OCI-LY3 (cell line): ENCODE measurements at regions not wholly inside any gene's neighbourhood (a gene's known extent, or its start where the extent isn't known, plus 50 kb on each side); places are given as distances from the start of the nearest gene placed in this dataset.

ENCODE experiments used
- H2AFZ ChIP-seq: fragments of 200-600, 300-600 bp; shearing (Covaris generic); 2 replicates; pipeline ENCODE4 v1.6.0; 2014; ENCODE audit warnings: antibody characterized with exemption, low read depth, low read length
- H3K27ac ChIP-seq: fragments of 200-600, 300-600 bp; sonication (generic); 2 replicates; pipeline ENCODE4 v1.5.1; 2014; ENCODE audit warnings: mild to moderate bottlenecking, low read length, moderate library complexity, mixed read lengths
- H3K27me3 ChIP-seq: fragments of 200-600, 300-600 bp; sonication (generic); 2 replicates; pipeline ENCODE4 v1.6.1; 2014; ENCODE audit warnings: low read depth, low read length, mixed read lengths
- H3K36me3 ChIP-seq: fragments of 200-600, 300-600 bp; sonication (generic); replicated peaks from 2 replicates; pipeline ENCODE3; 2014; ENCODE audit warnings: low read depth, low read length, mixed read lengths
- H3K4me1 ChIP-seq: fragments of 300-600, 200-600 bp; sonication (generic); 2 replicates; pipeline ENCODE4 v1.6.1; 2014; ENCODE audit warnings: low read length, mixed read lengths
- H3K4me2 ChIP-seq: fragments of 200-600, 300-600 bp; sonication (generic); 2 replicates; pipeline ENCODE4 v1.6.1; 2014; ENCODE audit warnings: low read length, mixed read lengths
- H3K4me3 ChIP-seq: fragments of 300-600, 200-600 bp; sonication (generic); 2 replicates; pipeline ENCODE4 v1.5.1; 2014; ENCODE audit warnings: antibody characterized with exemption, mild to moderate bottlenecking, low read length, moderate library complexity
- H3K79me2 ChIP-seq: fragments of 300-600, 200-600 bp; shearing (Covaris generic); 2 replicates; pipeline ENCODE4 v1.6.1; 2014; ENCODE audit warnings: mild to moderate bottlenecking, low read length, mixed read lengths
- H3K9ac ChIP-seq: fragments of 300-600, 200-600 bp; shearing (Covaris generic); 2 replicates; pipeline ENCODE4 v1.6.0; 2014; ENCODE audit warnings: mild to moderate bottlenecking, low read length, moderate library complexity
- H3K9me3 ChIP-seq: fragments of 200-600, 300-600 bp; shearing (Covaris generic); 2 replicates; pipeline ENCODE4 v1.6.1; 2014; ENCODE audit warnings: low read length, mixed read lengths; ENCODE audit not compliant: insufficient read depth
- H4K20me1 ChIP-seq: fragments of 200-600, 300-600 bp; sonication (generic); 2 replicates; pipeline ENCODE4 v1.6.1; 2016; ENCODE audit warnings: low read length, mixed read lengths; ENCODE audit not compliant: insufficient read depth
- EZH2phosphoT487 ChIP-seq: fragments of 200-600 bp; shearing (Covaris generic); IDR thresholded peaks from 2 replicates; pipeline ENCODE4 v1.6.1; 2018; ENCODE audit warnings: antibody characterized with exemption, mixed run types, low read depth
- TF ChIP-seq, protein P1 (sequence below): fragments of 200-600, 300-600 bp; sonication (generic); IDR thresholded peaks from 2 replicates; pipeline ENCODE4 v1.5.1; 2014; ENCODE audit warnings: antibody characterized with exemption, low read length, low read depth

DNA sequence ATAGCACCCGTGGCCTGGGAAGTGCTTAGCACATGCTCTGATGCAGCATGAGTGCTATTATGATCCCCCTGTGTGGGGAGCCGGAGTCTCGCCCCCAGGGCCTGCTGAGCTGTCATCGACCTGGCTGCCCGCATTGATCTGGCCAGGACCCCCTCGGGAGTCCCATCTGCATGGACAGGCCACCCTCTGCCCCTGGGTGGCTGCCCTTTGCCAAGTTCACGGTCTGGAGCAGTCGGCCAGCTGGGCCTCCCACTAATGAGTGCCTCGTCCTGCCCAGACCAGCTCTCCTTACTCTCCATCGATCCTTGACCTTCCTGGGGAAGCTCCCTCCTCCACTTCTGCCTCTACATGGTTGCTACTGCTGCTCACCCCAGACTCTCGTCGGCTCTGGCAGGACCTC is 121.8 kb upstream of the RUNX3 start:
- H3K36me3 ChIP-seq, result no peaks in the 10 kb centered on the region
- TF ChIP-seq EZH2phosphoT487, result no peak
- TF ChIP-seq, protein P1, sequence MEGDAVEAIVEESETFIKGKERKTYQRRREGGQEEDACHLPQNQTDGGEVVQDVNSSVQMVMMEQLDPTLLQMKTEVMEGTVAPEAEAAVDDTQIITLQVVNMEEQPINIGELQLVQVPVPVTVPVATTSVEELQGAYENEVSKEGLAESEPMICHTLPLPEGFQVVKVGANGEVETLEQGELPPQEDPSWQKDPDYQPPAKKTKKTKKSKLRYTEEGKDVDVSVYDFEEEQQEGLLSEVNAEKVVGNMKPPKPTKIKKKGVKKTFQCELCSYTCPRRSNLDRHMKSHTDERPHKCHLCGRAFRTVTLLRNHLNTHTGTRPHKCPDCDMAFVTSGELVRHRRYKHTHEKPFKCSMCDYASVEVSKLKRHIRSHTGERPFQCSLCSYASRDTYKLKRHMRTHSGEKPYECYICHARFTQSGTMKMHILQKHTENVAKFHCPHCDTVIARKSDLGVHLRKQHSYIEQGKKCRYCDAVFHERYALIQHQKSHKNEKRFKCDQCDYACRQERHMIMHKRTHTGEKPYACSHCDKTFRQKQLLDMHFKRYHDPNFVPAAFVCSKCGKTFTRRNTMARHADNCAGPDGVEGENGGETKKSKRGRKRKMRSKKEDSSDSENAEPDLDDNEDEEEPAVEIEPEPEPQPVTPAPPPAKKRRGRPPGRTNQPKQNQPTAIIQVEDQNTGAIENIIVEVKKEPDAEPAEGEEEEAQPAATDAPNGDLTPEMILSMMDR, result no peak
- H3K4me2 ChIP-seq, result no peak overlapping the region
- H3K9ac ChIP-seq, result no peak overlapping the region
- H3K79me2 ChIP-seq, result no peaks in the 10 kb centered on the region
- no peak overlapping the region for H3K27ac ChIP-seq
- H3K4me3 ChIP-seq, result no peak overlapping the region
- no peaks in the 10 kb centered on the region for H3K9me3 ChIP-seq
- H3K4me1 ChIP-seq, result peaks cover 1% of the 10 kb centered on the region
- no peaks in the 10 kb centered on the region for H4K20me1 ChIP-seq
- H3K27me3 ChIP-seq, result peaks cover 5% of the 10 kb centered on the region; the same call in 1 of the 2 replicates
- no peak overlapping the region for H2AFZ ChIP-seq

DNA sequence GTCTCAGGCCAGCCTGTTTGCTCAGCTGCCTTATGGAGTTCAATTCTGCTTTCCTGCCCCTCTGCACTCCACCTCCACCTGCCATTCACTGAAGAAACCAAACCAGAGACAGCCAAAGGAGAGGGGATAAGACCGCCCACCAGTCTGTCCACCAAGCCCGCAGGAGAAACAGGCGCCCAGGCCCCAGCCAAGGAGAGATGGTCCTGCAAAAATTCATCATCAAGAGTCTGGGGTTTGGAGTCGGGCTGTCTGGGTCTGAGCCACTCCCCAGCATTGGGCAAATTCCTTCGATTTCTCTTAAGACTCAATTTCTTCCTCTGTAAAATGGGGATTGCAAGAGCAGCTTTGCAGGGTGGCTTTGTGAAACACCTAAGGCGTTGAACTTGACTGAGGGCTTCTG is 121.4 kb upstream of the RUNX3 start:
- Histone ChIP-seq H3K27me3 (peaks cover 5% of the 10 kb centered on the region; the same call in 1 of the 2 replicates), H2AFZ (no peak overlapping the region), H3K9ac (no peak overlapping the region), H4K20me1 (no peaks in the 10 kb centered on the region), H3K9me3 (no peaks in the 10 kb centered on the region), H3K4me3 (no peak overlapping the region), H3K79me2 (no peaks in the 10 kb centered on the region), H3K27ac (no peak overlapping the region), H3K36me3 (no peaks in the 10 kb centered on the region), H3K4me1 (peaks cover 5% of the 10 kb centered on the region), H3K4me2 (no peak overlapping the region)
- TF ChIP-seq, protein P1, result no peak
- no peak for TF ChIP-seq EZH2phosphoT487

DNA sequence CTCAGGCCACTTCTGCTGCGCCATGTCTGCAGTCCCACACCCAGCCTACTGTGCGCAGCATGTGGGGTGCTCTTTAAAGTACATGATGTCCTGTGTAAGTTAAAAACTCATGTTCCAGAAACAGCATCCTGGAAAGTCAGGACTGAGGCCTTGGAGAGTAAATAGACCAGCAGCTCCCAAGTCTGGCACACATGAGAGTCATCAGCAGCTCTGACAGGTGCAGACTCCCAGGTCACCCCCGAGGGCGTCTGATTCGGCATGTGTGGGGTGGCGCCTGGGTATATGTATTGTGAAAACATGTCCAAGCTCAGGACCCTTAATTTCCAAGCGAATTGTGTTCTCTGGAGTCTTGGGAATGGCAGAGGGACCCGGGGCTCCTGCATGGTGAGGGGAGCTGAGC is 120.1 kb upstream of the RUNX3 start:
- Histone ChIP-seq H3K79me2 (no peaks in the 10 kb centered on the region), H3K9me3 (no peaks in the 10 kb centered on the region), H4K20me1 (no peaks in the 10 kb centered on the region), H3K27me3 (peaks cover 5% of the 10 kb centered on the region; the same call in 1 of the 2 replicates), H2AFZ (no peak overlapping the region), H3K27ac (no peak overlapping the region), H3K9ac (no peak overlapping the region), H3K36me3 (no peaks in the 10 kb centered on the region), H3K4me1 (peaks cover 16% of the 10 kb centered on the region), H3K4me3 (no peak overlapping the region), H3K4me2 (no peak overlapping the region)
- TF ChIP-seq, protein P1, result no peak
- no peak for TF ChIP-seq EZH2phosphoT487

DNA sequence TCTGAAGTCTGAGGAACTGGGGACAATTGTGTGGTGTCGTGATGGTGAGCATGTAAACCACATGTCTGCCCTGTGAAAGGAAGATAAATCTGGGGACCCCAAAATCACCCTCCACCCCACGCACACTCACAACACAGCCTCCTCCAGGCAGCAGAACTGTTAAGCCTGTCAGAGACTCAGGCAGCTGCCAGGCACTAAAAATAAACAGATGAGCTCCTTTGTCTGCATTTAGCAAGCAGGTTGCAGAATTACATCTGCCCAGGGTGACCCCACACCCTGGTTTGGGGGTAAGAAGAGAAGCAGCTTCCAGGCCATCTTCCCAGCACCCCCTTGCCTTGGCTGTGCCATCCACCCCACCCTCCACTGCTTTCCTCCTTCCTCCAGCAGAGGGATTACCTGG is 119.1 kb upstream of the RUNX3 start:
- TF ChIP-seq, protein P1, result no peak
- TF ChIP-seq EZH2phosphoT487, result no peak
- H3K4me2 ChIP-seq, result no peak overlapping the region
- no peaks in the 10 kb centered on the region for H4K20me1 ChIP-seq
- no peaks in the 10 kb centered on the region for H3K79me2 ChIP-seq
- H3K27ac ChIP-seq, result no peak overlapping the region
- peaks cover 16% of the 10 kb centered on the region for H3K4me1 ChIP-seq
- no peak overlapping the region for H3K4me3 ChIP-seq
- H3K36me3 ChIP-seq, result no peaks in the 10 kb centered on the region
- H3K27me3 ChIP-seq, result peaks cover 5% of the 10 kb centered on the region; the same call in 1 of the 2 replicates
- no peak overlapping the region for H3K9ac ChIP-seq
- H3K9me3 ChIP-seq, result no peaks in the 10 kb centered on the region
- H2AFZ ChIP-seq, result no peak overlapping the region
